ENCODE measurements at regions not wholly inside any gene's neighbourhood (a gene's known extent, or its start where the extent isn't known, plus 50 kb on each side); places are given as distances from the start of the nearest gene placed in this dataset.
A peak's percentile ranks its signal among the peaks of the same experiment; 100 is the strongest.

DNA sequence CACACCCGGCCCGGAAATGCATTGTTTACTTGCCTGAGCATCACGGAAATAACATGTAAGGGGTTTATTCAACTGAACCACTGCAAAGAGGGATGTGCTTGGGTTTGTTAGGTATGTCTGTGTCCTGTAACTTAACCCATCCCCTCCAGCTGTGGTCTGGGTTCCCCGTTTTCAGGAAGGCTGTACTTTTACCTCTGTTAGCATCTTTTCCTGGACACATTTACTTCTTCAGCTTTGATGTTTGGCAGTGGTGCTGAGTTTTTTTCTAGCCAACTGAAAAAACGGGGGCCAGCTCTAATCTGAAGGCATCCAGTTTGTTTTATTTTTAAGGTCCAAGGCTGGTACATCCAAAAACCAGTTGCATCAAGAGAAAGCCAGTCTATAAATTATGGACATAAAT is 561.8 kb downstream of the BNC2 start:
- Histone ChIP-seq H3K9ac (no peak overlapping the region), H4K20me1 (ENCODE audit: low read depth) (no peaks in the 10 kb centered on the region), H3K27ac (no peak overlapping the region), H3K4me2 (peak overlapping the region; percentile 64), H3K79me2 (ENCODE audit: low read depth) (no peaks in the 10 kb centered on the region), H2AFZ (replicated peaks) (no peak overlapping the region), H3K4me1 (peaks cover 34% of the 10 kb centered on the region), H3K27me3 (no peaks in the 10 kb centered on the region), H3K9me3 (ENCODE audit: low read depth) (no peaks in the 10 kb centered on the region), H3K4me3 (no peak overlapping the region), H3K36me3 (no peaks in the 10 kb centered on the region), H3F3A (ENCODE audit: low read depth) (peaks cover 31% of the 10 kb centered on the region)
- DNase-seq (ENCODE audit: low spot score) = no peak
- TF ChIP-seq, protein P1, sequence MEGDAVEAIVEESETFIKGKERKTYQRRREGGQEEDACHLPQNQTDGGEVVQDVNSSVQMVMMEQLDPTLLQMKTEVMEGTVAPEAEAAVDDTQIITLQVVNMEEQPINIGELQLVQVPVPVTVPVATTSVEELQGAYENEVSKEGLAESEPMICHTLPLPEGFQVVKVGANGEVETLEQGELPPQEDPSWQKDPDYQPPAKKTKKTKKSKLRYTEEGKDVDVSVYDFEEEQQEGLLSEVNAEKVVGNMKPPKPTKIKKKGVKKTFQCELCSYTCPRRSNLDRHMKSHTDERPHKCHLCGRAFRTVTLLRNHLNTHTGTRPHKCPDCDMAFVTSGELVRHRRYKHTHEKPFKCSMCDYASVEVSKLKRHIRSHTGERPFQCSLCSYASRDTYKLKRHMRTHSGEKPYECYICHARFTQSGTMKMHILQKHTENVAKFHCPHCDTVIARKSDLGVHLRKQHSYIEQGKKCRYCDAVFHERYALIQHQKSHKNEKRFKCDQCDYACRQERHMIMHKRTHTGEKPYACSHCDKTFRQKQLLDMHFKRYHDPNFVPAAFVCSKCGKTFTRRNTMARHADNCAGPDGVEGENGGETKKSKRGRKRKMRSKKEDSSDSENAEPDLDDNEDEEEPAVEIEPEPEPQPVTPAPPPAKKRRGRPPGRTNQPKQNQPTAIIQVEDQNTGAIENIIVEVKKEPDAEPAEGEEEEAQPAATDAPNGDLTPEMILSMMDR (IDR thresholded peaks at IDR 0.05) = no peak
- TF ChIP-seq EZH2phosphoT487 (IDR thresholded peaks at IDR 0.05) (no peak), EZH2 (IDR thresholded peaks at IDR 0.05) (no peak)
- Mint-ChIP-seq H3K36me3 (no peaks in the 10 kb centered on the region), H3K4me3 (no peak overlapping the region), H3K4me1 (peaks cover 52% of the 10 kb centered on the region), H3K27ac (no peak overlapping the region), H3K9me3 (no peaks in the 10 kb centered on the region), H3K27me3 (ENCODE audit: insufficient read depth, low read depth) (peaks cover 10% of the 10 kb centered on the region)

- peak overlapping the region; percentile 12 for H3K4me3 Mint-ChIP-seq
- H3K9me3 Mint-ChIP-seq = no peaks in the 10 kb centered on the region
- TF ChIP-seq, protein P1 (IDR thresholded peaks at IDR 0.05) = no peak
- TF ChIP-seq EZH2phosphoT487 (IDR thresholded peaks at IDR 0.05) = no peak
- TF ChIP-seq EZH2 (IDR thresholded peaks at IDR 0.05) = peak; percentile 14
- Histone ChIP-seq H3K9me3 (ENCODE audit: low read depth) (no peaks in the 10 kb centered on the region), H3K36me3 (no peaks in the 10 kb centered on the region), H3K79me2 (ENCODE audit: low read depth) (no peaks in the 10 kb centered on the region), H3K27me3 (no peaks in the 10 kb centered on the region), H3K4me1 (peaks cover 30% of the 10 kb centered on the region), H3K27ac (no peak overlapping the region), H3K4me2 (peak overlapping the region; percentile 64), H3F3A (ENCODE audit: low read depth) (peaks cover 26% of the 10 kb centered on the region), H3K9ac (no peak overlapping the region), H3K4me3 (no peak overlapping the region), H4K20me1 (ENCODE audit: low read depth) (no peaks in the 10 kb centered on the region), H2AFZ (replicated peaks) (no peak overlapping the region)
- peaks cover 48% of the 10 kb centered on the region for H3K4me1 Mint-ChIP-seq
- peak overlapping the region; percentile 65 for H3K27ac Mint-ChIP-seq
- H3K27me3 Mint-ChIP-seq (ENCODE audit: insufficient read depth, low read depth) = peaks cover 10% of the 10 kb centered on the region
- DNase-seq (ENCODE audit: low spot score) = no peak
- H3K36me3 Mint-ChIP-seq = no peaks in the 10 kb centered on the region
Observed at GRCh38 chr9:16309082-16309468, 561.4 kb downstream of the BNC2 start.

DNA sequence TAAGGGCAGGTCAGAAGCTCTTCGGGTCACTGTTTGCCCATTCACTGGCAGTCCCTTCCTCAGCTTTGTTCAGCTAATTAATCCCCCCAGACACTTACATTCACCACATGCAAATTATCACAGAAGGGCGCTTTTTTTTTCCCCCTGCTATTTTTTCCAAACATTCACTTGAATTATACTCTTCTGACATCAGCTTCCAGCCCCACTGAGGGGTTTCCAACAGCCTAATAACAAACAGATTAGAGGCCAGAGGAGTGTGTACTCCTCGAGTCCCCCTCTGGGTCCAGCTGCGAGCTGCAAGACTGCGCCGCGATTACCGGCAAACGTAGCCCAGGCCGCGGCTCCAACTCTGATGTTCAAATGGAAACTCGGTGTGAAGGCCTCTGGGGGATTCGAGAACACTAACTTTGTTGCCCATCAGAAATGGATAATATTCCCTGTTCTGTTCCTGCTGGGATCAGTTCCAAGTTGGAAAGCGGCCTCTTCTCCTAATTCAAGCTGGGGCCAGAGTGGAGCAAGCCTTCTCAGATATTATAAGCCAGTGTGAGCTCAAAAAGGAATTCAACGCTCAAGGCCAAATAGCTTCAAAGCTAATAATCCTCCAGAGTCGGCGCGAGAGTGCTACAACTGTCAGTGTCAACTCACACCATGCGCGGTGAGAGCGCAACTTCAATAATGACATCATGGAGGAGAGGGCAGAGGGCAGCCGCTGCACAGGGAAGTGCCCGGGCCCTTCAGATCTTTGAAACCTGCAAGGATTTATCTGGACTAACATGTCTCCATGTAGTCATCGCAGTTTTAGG is 560.8 kb downstream of the BNC2 start:
- peak; percentile 77 for DNase-seq (ENCODE audit: low spot score)
- Mint-ChIP-seq H3K4me3 (peak overlapping the region; percentile 57), H3K27me3 (ENCODE audit: insufficient read depth, low read depth) (peaks cover 10% of the 10 kb centered on the region)

More for the DNA sequence above, 560.8 kb downstream of the BNC2 start:
- Histone ChIP-seq H3K4me1 (peaks cover 24% of the 10 kb centered on the region), H3K27me3 (no peaks in the 10 kb centered on the region), H3K4me2 (peak overlapping the region; percentile 64), H3K79me2 (ENCODE audit: low read depth) (no peaks in the 10 kb centered on the region), H2AFZ (replicated peaks) (no peak overlapping the region), H3K4me3 (no peak overlapping the region), H3K27ac (no peak overlapping the region), H3K9ac (no peak overlapping the region), H4K20me1 (ENCODE audit: low read depth) (no peaks in the 10 kb centered on the region), H3K36me3 (no peaks in the 10 kb centered on the region), H3F3A (ENCODE audit: low read depth) (peaks cover 22% of the 10 kb centered on the region), H3K9me3 (ENCODE audit: low read depth) (no peaks in the 10 kb centered on the region)
- H3K36me3 Mint-ChIP-seq = no peaks in the 10 kb centered on the region
- H3K9me3 Mint-ChIP-seq = no peaks in the 10 kb centered on the region
- H3K4me1 Mint-ChIP-seq = peaks cover 42% of the 10 kb centered on the region
- peak overlapping the region; percentile 65 for H3K27ac Mint-ChIP-seq
- TF ChIP-seq EZH2 (IDR thresholded peaks at IDR 0.05) (peak; percentile 30), EZH2phosphoT487 (IDR thresholded peaks at IDR 0.05) (peak; percentile 61)
- TF ChIP-seq, protein P1 (IDR thresholded peaks at IDR 0.05) = no peak
